Endothelial cell of umbilical vein (primary cell): ENCODE measurements at regions not wholly inside any gene's neighbourhood (a gene's known extent, or its start where the extent isn't known, plus 50 kb on each side); places are given as distances from the start of the nearest gene placed in this dataset.

Experiments
- BruUV-seq: library from RNA; stranded (reverse); fragments of 400-500 nt; replicated peaks from 2 replicates; lab custom pipeline; 2021; lab: Mats Ljungman, UMichigan
- CTCF ChIA-PET: fragments of 300-600, 350-600 bp; sonication (Branson Sonifier 250); formaldehyde crosslinking; loops from one replicate; lab custom pipeline; 2021; ENCODE audit warnings: antibody characterized with exemption, inconsistent platforms; lab: Charles Lee
- POLR2A ChIA-PET: fragments of 300-600, 350-600 bp; sonication (Branson Sonifier 250); formaldehyde crosslinking; loops from one replicate; lab custom pipeline; 2021; ENCODE audit warnings: antibody characterized with exemption, inconsistent platforms; lab: Charles Lee
- DNase-seq: peaks from one replicate; pipeline ENCODE4 v3.0.0-alpha.2; 2011; ENCODE audit warnings: low read depth, low spot score
- FAIRE-seq: peaks from 2 replicates; lab custom pipeline; 2011; peaks lifted over from hg19 to GRCh38; lab: Jason Lieb, UNC
- H2AFZ ChIP-seq: 2 replicates; pipeline ENCODE4 v1.6.0; 2012; ENCODE audit warnings: low read depth, low read length, control low read depth, inconsistent platforms
- H3K27ac ChIP-seq: 2 replicates; pipeline ENCODE4 v1.5.1; 2011; ENCODE audit warnings: low read depth, mild to moderate bottlenecking, control low read depth, low read length, moderate library complexity; ENCODE audit not compliant: insufficient read depth
- H3K27me3 ChIP-seq, 2 experiments: 2 replicates each; pipeline versions ENCODE4 v1.6.0 to v1.6.1; 2011; ENCODE audit warnings: low read length in 2 of 2, mixed read lengths in 1 of 2; ENCODE audit not compliant: control insufficient read depth in 2 of 2, insufficient read depth in 2 of 2
- H3K36me3 ChIP-seq, 2 experiments: 2 replicates in 1 of 2; 3 replicates in 1 of 2; pipeline ENCODE4 v1.5.1; 2011; ENCODE audit warnings: low read length in 2 of 2, mild to moderate bottlenecking in 1 of 2, moderate library complexity in 1 of 2; ENCODE audit not compliant: control insufficient read depth in 2 of 2, insufficient read depth in 2 of 2; ENCODE audit errors: extremely low read depth in 1 of 2
- H3K4me1 ChIP-seq: 3 replicates; pipeline ENCODE4 v1.5.1; 2011; ENCODE audit warnings: mild to moderate bottlenecking, low read length; ENCODE audit not compliant: control insufficient read depth, insufficient read depth; ENCODE audit errors: extremely low read depth
- H3K4me2 ChIP-seq: 2 replicates; pipeline ENCODE4 v1.6.1; 2011; ENCODE audit warnings: low read length, control low read depth, mixed read lengths; ENCODE audit not compliant: insufficient read depth
- H3K4me3 ChIP-seq, 3 experiments: fragments of 200-600 bp in 1 of 3; sonication (generic), shearing (Covaris generic) in 1 of 3; replicated peaks in 1 of 3; 2 replicates each; pipeline ENCODE4 v1.5.1; 2011 to 2016; ENCODE audit warnings: control low read depth in 3 of 3, low read length in 3 of 3, mild to moderate bottlenecking in 2 of 3, inconsistent platforms in 1 of 3, low read depth in 1 of 3, moderate library complexity in 1 of 3; ENCODE audit not compliant: insufficient read depth in 1 of 3
- H3K79me2 ChIP-seq: 2 replicates; pipeline ENCODE4 v1.6.0; 2012; ENCODE audit warnings: low read length, inconsistent platforms; ENCODE audit not compliant: control insufficient read depth, insufficient read depth
- H3K9ac ChIP-seq: replicated peaks from 2 replicates; pipeline ENCODE3; 2011; ENCODE audit warnings: low read length, control low read depth; ENCODE audit not compliant: insufficient read depth; ENCODE audit errors: extremely low read depth
- H3K9me1 ChIP-seq: replicated peaks from 3 replicates; pipeline ENCODE4 v1.6.0; 2011; ENCODE audit warnings: mild to moderate bottlenecking, low read length; ENCODE audit not compliant: control insufficient read depth, insufficient read depth; ENCODE audit errors: extremely low read depth
- H3K9me3 ChIP-seq: replicated peaks from 2 replicates; pipeline ENCODE4 v1.5.1; 2012; ENCODE audit warnings: low read length, inconsistent platforms; ENCODE audit not compliant: control insufficient read depth, insufficient read depth
- H4K20me1 ChIP-seq: replicated peaks from 2 replicates; pipeline ENCODE3; 2011; ENCODE audit warnings: mild to moderate bottlenecking, low read length; ENCODE audit not compliant: control insufficient read depth, insufficient read depth; ENCODE audit errors: extremely low read depth
- CTCF ChIP-seq, 2 donors: IDR thresholded peaks; 1 replicate in 1 of 2; 2 replicates in 1 of 2; pipeline ENCODE4 v1.5.1; 2011; ENCODE audit warnings: low read length in 2 of 2, mild to moderate bottlenecking in 2 of 2, moderate library complexity in 2 of 2, control low read depth in 1 of 2, inconsistent platforms in 1 of 2, low read depth in 1 of 2; ENCODE audit not compliant: insufficient read depth in 1 of 2; ENCODE audit errors: extremely low read depth in 1 of 2
- EZH2 ChIP-seq: IDR thresholded peaks from 2 replicates; pipeline ENCODE4 v1.6.1; 2012; ENCODE audit warnings: borderline replicate concordance, low read depth, mild to moderate bottlenecking, moderate library complexity, low read length, inconsistent platforms; ENCODE audit not compliant: severe bottlenecking
- FOS ChIP-seq: IDR thresholded peaks from 2 replicates; pipeline ENCODE4 v1.6.1; 2011; ENCODE audit warnings: mild to moderate bottlenecking, low read length, moderate library complexity, borderline replicate concordance; ENCODE audit not compliant: insufficient read depth
- GATA2 ChIP-seq: IDR thresholded peaks from 2 replicates; pipeline ENCODE4 v1.7.0; 2011; ENCODE audit warnings: low read depth, mild to moderate bottlenecking, moderate library complexity, mixed read lengths, low read length; ENCODE audit not compliant: insufficient read length, insufficient read depth
- JUN ChIP-seq: IDR thresholded peaks from 2 replicates; pipeline ENCODE4 v1.6.1; 2011; ENCODE audit warnings: borderline replicate concordance, low read depth; ENCODE audit not compliant: insufficient read length, insufficient read depth
- MAX ChIP-seq: IDR thresholded peaks from 2 replicates; pipeline ENCODE4 v1.6.1; 2011; ENCODE audit not compliant: insufficient read depth, insufficient read length
- MYC ChIP-seq: IDR thresholded peaks from one replicate; pipeline ENCODE4 v1.6.1; 2011; ENCODE audit warnings: mild to moderate bottlenecking, low read depth, low read length
- POLR2A ChIP-seq: IDR thresholded peaks from 2 replicates; pipeline ENCODE4 v1.6.1; 2012; ENCODE audit warnings: low read depth, mild to moderate bottlenecking, control low read depth, low read length
- POLR2AphosphoS5 ChIP-seq: IDR thresholded peaks from 2 replicates; pipeline ENCODE4 v1.6.1; 2012; ENCODE audit warnings: low read depth, mild to moderate bottlenecking, control low read depth, low read length, moderate library complexity; ENCODE audit not compliant: insufficient read depth
- dilution Hi-C: fragments of 300-500 bp; cut with MboI; formaldehyde crosslinking; loops from one replicate; pipeline ENCODE4 v1.15.0; 2019; ENCODE audit warnings: low sequenced_read_pairs; ENCODE audit not compliant: extremely low pct_ligation_motif_present
- intact Hi-C: fragments of 100-400 bp; cut with micrococcal nuclease; formaldehyde crosslinking; loops from one replicate; pipeline ENCODE4 v1.10.0; 2022

GRCh38 chr10:44199991-44200655, 184.8 kb downstream of the CXCL12 start:
- DNase-seq (no peak), FAIRE-seq (no peak)
- Histone ChIP-seq H3K9ac (no peak overlapping the region), H3K9me3 (no peaks in the 10 kb centered on the region), H3K36me3 (no peaks in the 10 kb centered on the region), H4K20me1 (no peaks in the 10 kb centered on the region), H3K4me3 (no peak overlapping the region), H3K79me2 (no peaks in the 10 kb centered on the region), H2AFZ (no peak overlapping the region), H3K9me1 (no peaks in the 10 kb centered on the region), H3K27me3 (no peaks in the 10 kb centered on the region), H3K4me2 (no peak overlapping the region), H3K4me1 (no peaks in the 10 kb centered on the region), H3K27ac (no peak overlapping the region)
- ChIA-PET POLR2A (no interaction called here), CTCF (no interaction called here)
- dilution Hi-C loops, result no loop called here
- intact Hi-C loops, result no loop called here
- no peak for TF ChIP-seq CTCF (IDR thresholded peaks at IDR 0.05; ENCODE audit: extremely low read depth in 1 of 2, insufficient read depth in 1 of 2, low read depth in 1 of 2, low read length in 2 of 2)
- TF ChIP-seq MYC, result no peak
- TF ChIP-seq EZH2, result no peak
- TF ChIP-seq POLR2A, result no peak
- BruUV-seq, result no TSS peak

GRCh38 chr10:44199267-44199666, 185.6 kb downstream of the CXCL12 start:
- no peak overlapping the region for H3K27ac ChIP-seq
- DNase-seq (no peak), FAIRE-seq (no peak)
- intact Hi-C loops, result no loop called here
- H3K36me3 ChIP-seq, result no peaks in the 10 kb centered on the region
- TF ChIP-seq EZH2 (no peak), POLR2A (no peak), MYC (no peak), MAX (no peak), FOS (no peak), GATA2 (no peak), CTCF (IDR thresholded peaks at IDR 0.05; ENCODE audit: extremely low read depth in 1 of 2, insufficient read depth in 1 of 2, low read depth in 1 of 2, low read length in 2 of 2) (no peak), JUN (no peak), POLR2AphosphoS5 (no peak)
- H3K9me1 ChIP-seq, result no peaks in the 10 kb centered on the region
- H2AFZ ChIP-seq, result no peak overlapping the region
- dilution Hi-C loops, result no loop called here
- no peak overlapping the region for H3K9ac ChIP-seq
- no peaks in the 10 kb centered on the region for H3K9me3 ChIP-seq
- H3K4me1 ChIP-seq, result no peaks in the 10 kb centered on the region
- H3K4me3 ChIP-seq, result no peak overlapping the region
- ChIA-PET POLR2A (no interaction called here), CTCF (no interaction called here)
- H3K79me2 ChIP-seq, result no peaks in the 10 kb centered on the region
- no peak overlapping the region for H3K4me2 ChIP-seq
- no peaks in the 10 kb centered on the region for H4K20me1 ChIP-seq
- H3K27me3 ChIP-seq, result no peaks in the 10 kb centered on the region
- BruUV-seq, result no TSS peak
